ENCODE measurements at regions not wholly inside any gene's neighbourhood (a gene's known extent, or its start where the extent isn't known, plus 50 kb on each side); places are given as distances from the start of the nearest gene placed in this dataset.
"Not testable (repeated sequence)": the region's sequence is repeated elsewhere in the genome, so short reads cannot be mapped to it uniquely, and the experiment has no call there.

DNA sequence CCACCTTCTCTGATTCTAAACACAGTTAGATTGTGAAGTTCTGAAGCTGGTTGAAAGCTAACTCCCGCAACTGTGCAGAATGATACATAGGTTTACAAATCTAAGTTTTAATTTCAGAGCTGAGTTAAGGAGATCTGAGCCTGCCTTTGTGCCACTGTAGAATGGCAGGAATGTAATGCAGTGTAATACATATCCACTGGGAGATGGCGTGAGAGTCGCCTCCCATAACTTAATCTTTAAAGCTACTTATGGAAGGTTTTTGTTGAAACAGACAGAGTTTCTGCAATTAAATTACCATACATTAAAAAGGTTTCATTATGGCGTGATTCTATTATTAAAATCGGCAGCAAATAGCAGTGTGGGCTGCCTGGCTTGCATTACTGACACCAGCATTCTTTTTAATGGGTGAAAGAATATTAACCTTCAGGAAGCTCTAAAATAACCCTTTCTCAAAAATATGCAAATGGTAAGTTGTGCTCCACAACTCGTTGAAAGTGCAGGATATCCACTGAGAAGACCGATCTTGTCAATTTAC, 257.4 kb downstream of the OLFM4 start:
- Histone ChIP-seq H3K27me3 (ENCODE audit: low read depth, low read length) (no peaks in the 10 kb centered on the region), H3K27ac (ENCODE audit: low read length) (no peak overlapping the region), H3K4me3 (ENCODE audit: low read depth in 1 of 2, low read length in 2 of 2) (no peak overlapping the region), H3K4me1 (ENCODE audit: control insufficient read depth in 1 of 2, insufficient read depth in 2 of 2, low read length in 2 of 2) (no peaks in the 10 kb centered on the region), H3K9me3 (ENCODE audit: control insufficient read depth in 1 of 2, low read length in 2 of 2) (no peaks in the 10 kb centered on the region), H3K36me3 (ENCODE audit: control insufficient read depth in 1 of 2, insufficient read depth in 2 of 2, low read length in 2 of 2) (no peaks in the 10 kb centered on the region)

DNA sequence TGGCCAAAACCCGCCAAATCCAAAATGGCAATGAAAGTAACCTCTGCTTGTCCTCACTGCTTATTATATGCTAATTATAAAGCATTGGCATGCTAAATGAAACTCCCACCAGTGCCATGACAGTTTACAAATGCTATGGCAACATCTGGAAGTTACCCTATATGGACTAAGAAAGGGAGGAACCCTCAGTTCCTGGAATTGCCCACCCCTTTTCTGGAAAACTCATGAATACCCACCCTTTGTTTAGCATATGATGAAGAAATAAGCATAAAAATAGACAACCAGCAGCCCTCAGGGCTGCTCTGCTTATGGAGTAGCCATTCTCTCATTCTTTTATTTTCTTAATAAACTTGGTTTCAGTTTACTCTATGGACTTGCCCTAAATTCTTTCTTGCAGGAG, 269.8 kb downstream of the OLFM4 start:
- H3K27ac ChIP-seq (ENCODE audit: low read length), result no peak overlapping the region
- no peaks in the 10 kb centered on the region for H3K4me1 ChIP-seq (ENCODE audit: control insufficient read depth in 1 of 2, insufficient read depth in 2 of 2, low read length in 2 of 2)
- no peak overlapping the region for H3K4me3 ChIP-seq (ENCODE audit: low read depth in 1 of 2, low read length in 2 of 2)
- H3K27me3 ChIP-seq (ENCODE audit: low read depth, low read length), result no peaks in the 10 kb centered on the region
- no peaks in the 10 kb centered on the region for H3K9me3 ChIP-seq (ENCODE audit: control insufficient read depth in 1 of 2, low read length in 2 of 2)
- no peaks in the 10 kb centered on the region for H3K36me3 ChIP-seq (ENCODE audit: control insufficient read depth in 1 of 2, insufficient read depth in 2 of 2, low read length in 2 of 2)

DNA sequence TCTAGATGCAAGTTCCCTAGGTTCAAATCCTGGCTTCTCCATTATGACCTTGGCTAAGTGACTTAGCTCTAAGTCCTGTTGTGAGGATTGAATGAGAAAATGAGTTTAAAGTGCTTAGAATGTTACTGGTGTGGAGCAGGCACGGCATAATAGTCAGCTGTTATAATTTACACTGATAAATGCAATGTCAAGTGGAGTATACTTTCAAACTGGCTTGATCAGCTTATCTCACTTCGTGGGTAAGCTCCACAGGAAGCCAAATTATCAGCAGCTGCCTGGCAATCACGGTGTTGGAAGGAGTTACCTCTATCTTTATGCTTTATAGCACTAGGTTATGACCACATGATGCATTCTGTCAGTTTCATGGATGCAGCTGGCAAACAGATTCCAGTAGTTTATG, 272.8 kb downstream of the OLFM4 start:
- no peak overlapping the region for H3K4me3 ChIP-seq (ENCODE audit: low read depth in 1 of 2, low read length in 2 of 2)
- no peak overlapping the region for H3K27ac ChIP-seq (ENCODE audit: low read length)
- no peaks in the 10 kb centered on the region for H3K27me3 ChIP-seq (ENCODE audit: low read depth, low read length)
- H3K4me1 ChIP-seq (ENCODE audit: control insufficient read depth in 1 of 2, insufficient read depth in 2 of 2, low read length in 2 of 2), result no peaks in the 10 kb centered on the region
- no peaks in the 10 kb centered on the region for H3K36me3 ChIP-seq (ENCODE audit: control insufficient read depth in 1 of 2, insufficient read depth in 2 of 2, low read length in 2 of 2)
- no peaks in the 10 kb centered on the region for H3K9me3 ChIP-seq (ENCODE audit: control insufficient read depth in 1 of 2, low read length in 2 of 2)

DNA sequence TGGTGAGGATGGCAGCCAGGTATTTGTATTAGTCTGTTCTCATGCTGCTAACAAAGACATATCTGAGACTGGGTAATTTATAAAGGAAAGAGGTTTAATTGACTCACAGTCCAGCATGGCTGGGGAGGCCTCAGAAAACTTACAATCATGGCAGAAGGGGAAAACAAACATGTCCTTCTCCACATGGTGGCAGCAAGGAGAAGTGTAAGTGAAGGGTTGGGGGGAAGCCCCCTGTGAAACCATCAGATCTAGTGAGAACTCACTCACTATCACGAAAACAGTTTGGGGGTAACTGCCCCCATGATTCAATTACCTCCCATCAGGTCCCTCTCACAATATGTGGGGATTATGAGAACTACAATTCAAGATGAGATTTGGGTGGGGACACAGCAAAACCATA, 276.8 kb downstream of the OLFM4 start:
- H3K4me1 ChIP-seq (ENCODE audit: control insufficient read depth in 1 of 2, insufficient read depth in 2 of 2, low read length in 2 of 2); H3K4me3 ChIP-seq (ENCODE audit: low read depth in 1 of 2, low read length in 2 of 2); H3K9me3 ChIP-seq (ENCODE audit: control insufficient read depth in 1 of 2, low read length in 2 of 2); H3K27ac ChIP-seq (ENCODE audit: low read length); H3K36me3 ChIP-seq (ENCODE audit: control insufficient read depth in 1 of 2, insufficient read depth in 2 of 2, low read length in 2 of 2); H3K27me3 ChIP-seq (ENCODE audit: low read depth, low read length): not testable (repeated sequence)

DNA sequence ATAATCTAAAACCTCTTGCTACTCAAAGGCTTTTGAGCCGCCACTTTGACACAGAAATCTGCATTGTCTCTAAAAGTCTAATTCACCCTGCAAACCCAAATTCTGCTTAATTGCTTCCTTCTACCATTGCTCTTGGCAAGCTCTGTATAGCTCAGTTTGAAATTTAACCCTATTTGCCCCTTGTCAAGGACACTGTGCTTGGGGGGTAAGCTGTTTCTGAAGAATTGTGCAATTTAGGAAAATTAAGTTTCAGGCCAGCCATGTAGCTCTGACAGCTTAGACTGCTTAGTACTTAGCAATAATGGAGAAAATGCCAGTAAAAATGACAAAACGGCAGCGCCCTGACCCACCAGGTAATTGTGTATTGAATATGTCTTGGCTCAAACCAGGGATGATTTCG, 282.2 kb downstream of the OLFM4 start:
- no peaks in the 10 kb centered on the region for H3K27me3 ChIP-seq (ENCODE audit: low read depth, low read length)
- no peak overlapping the region for H3K27ac ChIP-seq (ENCODE audit: low read length)
- H3K4me1 ChIP-seq (ENCODE audit: control insufficient read depth in 1 of 2, insufficient read depth in 2 of 2, low read length in 2 of 2), result no peaks in the 10 kb centered on the region
- no peak overlapping the region for H3K4me3 ChIP-seq (ENCODE audit: low read depth in 1 of 2, low read length in 2 of 2)
- H3K9me3 ChIP-seq (ENCODE audit: control insufficient read depth in 1 of 2, low read length in 2 of 2), result no peaks in the 10 kb centered on the region
- H3K36me3 ChIP-seq (ENCODE audit: control insufficient read depth in 1 of 2, insufficient read depth in 2 of 2, low read length in 2 of 2), result no peaks in the 10 kb centered on the region

DNA sequence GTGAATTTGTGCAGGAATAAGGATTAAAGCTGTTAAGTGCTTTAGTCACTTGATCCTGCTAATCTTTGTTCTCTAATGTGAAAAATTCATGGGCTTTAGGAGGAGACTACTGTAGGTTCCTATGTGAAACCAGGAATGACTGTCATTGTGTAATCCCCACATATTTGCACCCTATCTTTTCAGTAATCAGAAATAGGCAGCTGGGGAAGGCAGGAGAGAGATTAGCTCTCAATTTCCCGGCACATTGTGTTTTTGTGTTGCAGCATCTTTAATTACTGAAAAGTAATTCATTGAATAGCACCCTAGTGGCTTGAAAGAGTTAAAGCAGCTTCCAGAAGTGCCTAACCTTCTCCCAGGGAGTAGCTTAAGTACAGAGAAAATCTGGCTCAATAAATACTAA, 282.9 kb downstream of the OLFM4 start:
- no peaks in the 10 kb centered on the region for H3K4me1 ChIP-seq (ENCODE audit: control insufficient read depth in 1 of 2, insufficient read depth in 2 of 2, low read length in 2 of 2)
- no peak overlapping the region for H3K4me3 ChIP-seq (ENCODE audit: low read depth in 1 of 2, low read length in 2 of 2)
- H3K27me3 ChIP-seq (ENCODE audit: low read depth, low read length), result no peaks in the 10 kb centered on the region
- H3K27ac ChIP-seq (ENCODE audit: low read length), result no peak overlapping the region
- H3K9me3 ChIP-seq (ENCODE audit: control insufficient read depth in 1 of 2, low read length in 2 of 2), result no peaks in the 10 kb centered on the region
- no peaks in the 10 kb centered on the region for H3K36me3 ChIP-seq (ENCODE audit: control insufficient read depth in 1 of 2, insufficient read depth in 2 of 2, low read length in 2 of 2)

DNA sequence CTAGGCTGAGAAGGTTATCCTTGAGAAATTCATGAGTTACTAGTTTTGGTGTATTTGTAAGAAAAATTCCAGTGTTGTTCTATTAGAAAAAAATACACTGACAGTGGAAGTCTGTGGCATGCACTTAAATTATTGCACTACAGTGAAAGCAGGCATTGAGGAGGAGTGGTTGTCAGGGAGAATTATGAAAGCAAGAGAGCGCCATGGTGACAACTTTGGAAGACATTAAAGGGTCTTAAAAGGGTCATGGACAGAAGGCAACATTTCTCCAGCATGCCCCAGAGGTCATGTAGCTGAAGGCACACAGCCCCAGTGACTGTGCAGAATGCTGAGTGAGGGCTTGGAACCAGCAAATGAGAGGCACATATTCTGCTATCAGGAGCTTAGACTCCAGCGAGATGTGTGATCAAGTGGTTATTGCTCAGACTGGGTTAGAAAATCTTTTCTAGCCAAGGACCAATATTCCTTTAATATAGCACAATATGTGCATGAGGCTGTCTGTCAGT, 292.7 kb downstream of the OLFM4 start:
- Histone ChIP-seq H3K27me3 (ENCODE audit: low read depth, low read length) (no peaks in the 10 kb centered on the region), H3K27ac (ENCODE audit: low read length) (no peak overlapping the region), H3K4me1 (ENCODE audit: control insufficient read depth in 1 of 2, insufficient read depth in 2 of 2, low read length in 2 of 2) (no peaks in the 10 kb centered on the region), H3K36me3 (ENCODE audit: control insufficient read depth in 1 of 2, insufficient read depth in 2 of 2, low read length in 2 of 2) (no peaks in the 10 kb centered on the region), H3K4me3 (ENCODE audit: low read depth in 1 of 2, low read length in 2 of 2) (no peak overlapping the region), H3K9me3 (ENCODE audit: control insufficient read depth in 1 of 2, low read length in 2 of 2) (no peaks in the 10 kb centered on the region)

DNA sequence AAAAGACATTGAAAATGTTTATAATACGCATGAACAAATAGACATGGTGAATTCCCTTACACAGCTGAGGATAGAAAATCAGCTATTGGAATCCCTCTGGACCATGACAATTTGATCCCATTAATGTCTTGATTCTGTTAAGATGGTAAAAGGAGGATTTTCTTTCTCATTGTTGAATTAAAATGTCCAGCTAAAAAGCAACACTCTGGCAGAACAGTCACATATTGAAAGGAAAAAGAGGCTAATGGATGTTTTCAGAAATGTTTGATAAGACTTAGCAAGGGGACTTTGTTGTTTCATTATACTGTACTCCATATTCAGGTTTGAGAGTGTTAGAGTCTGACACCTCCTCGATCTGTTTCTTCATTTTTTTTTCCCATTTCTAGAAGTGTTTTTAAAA, 296.0 kb downstream of the OLFM4 start:
- no peaks in the 10 kb centered on the region for H3K9me3 ChIP-seq (ENCODE audit: control insufficient read depth in 1 of 2, low read length in 2 of 2)
- H3K4me3 ChIP-seq (ENCODE audit: low read depth in 1 of 2, low read length in 2 of 2), result no peak overlapping the region
- no peaks in the 10 kb centered on the region for H3K4me1 ChIP-seq (ENCODE audit: control insufficient read depth in 1 of 2, insufficient read depth in 2 of 2, low read length in 2 of 2)
- no peaks in the 10 kb centered on the region for H3K27me3 ChIP-seq (ENCODE audit: low read depth, low read length)
- H3K27ac ChIP-seq (ENCODE audit: low read length), result no peak overlapping the region
- no peaks in the 10 kb centered on the region for H3K36me3 ChIP-seq (ENCODE audit: control insufficient read depth in 1 of 2, insufficient read depth in 2 of 2, low read length in 2 of 2)

DNA sequence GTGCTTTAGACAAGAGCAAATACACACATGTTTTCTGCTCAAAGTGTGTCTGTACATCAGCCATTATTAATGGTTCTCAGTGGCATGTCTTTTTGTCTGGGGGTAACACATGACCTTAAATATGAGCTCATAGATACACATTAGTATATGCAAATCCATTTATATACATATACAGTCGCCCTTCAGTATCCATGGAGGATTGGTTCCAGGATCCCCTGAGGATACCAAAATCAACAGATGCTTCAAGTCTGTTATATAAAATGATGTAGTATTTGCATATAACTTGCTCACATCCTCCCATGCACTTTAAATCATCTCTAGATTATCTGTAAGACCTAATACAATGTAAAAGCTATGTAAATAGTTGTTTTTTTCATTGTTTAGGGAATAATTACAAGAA, 298.1 kb downstream of the OLFM4 start:
- Histone ChIP-seq H3K4me1 (ENCODE audit: control insufficient read depth in 1 of 2, insufficient read depth in 2 of 2, low read length in 2 of 2) (no peaks in the 10 kb centered on the region), H3K27ac (ENCODE audit: low read length) (no peak overlapping the region), H3K4me3 (ENCODE audit: low read depth in 1 of 2, low read length in 2 of 2) (no peak overlapping the region), H3K36me3 (ENCODE audit: control insufficient read depth in 1 of 2, insufficient read depth in 2 of 2, low read length in 2 of 2) (no peaks in the 10 kb centered on the region), H3K9me3 (ENCODE audit: control insufficient read depth in 1 of 2, low read length in 2 of 2) (no peaks in the 10 kb centered on the region), H3K27me3 (ENCODE audit: low read depth, low read length) (no peaks in the 10 kb centered on the region)

DNA sequence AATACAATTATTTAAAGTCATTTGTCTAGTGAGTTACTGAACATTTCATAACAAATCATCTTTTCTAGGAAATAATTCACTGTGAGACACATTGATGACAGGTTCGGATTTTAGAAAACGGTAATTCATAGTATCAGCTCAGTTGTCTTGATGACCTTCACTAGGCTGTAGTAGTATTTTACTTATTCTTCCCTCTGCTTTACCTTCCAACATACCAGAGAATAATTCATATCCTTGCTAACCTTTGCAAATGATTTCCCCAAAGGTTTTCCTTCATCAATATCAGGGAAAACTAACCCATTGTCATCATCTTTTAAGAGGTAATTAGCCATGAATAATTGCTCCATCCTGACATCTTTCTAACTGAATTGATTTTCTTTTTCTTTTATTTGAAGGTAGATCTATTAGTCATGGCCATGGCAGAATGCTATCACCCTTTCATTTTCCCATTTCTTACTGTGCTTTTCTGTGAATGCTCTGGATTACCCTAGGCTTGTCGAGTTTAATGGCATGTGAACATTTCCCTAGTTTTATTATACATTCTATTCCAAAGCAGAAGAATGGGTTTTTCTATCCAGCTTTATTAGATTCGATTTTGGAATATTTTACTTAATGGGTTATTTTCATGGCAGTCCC, 299.2 kb downstream of the OLFM4 start:
- Histone ChIP-seq H3K27ac (ENCODE audit: low read length) (no peak overlapping the region), H3K36me3 (ENCODE audit: control insufficient read depth in 1 of 2, insufficient read depth in 2 of 2, low read length in 2 of 2) (no peaks in the 10 kb centered on the region), H3K9me3 (ENCODE audit: control insufficient read depth in 1 of 2, low read length in 2 of 2) (no peaks in the 10 kb centered on the region), H3K27me3 (ENCODE audit: low read depth, low read length) (no peaks in the 10 kb centered on the region), H3K4me3 (ENCODE audit: low read depth in 1 of 2, low read length in 2 of 2) (no peak overlapping the region), H3K4me1 (ENCODE audit: control insufficient read depth in 1 of 2, insufficient read depth in 2 of 2, low read length in 2 of 2) (no peaks in the 10 kb centered on the region)

DNA sequence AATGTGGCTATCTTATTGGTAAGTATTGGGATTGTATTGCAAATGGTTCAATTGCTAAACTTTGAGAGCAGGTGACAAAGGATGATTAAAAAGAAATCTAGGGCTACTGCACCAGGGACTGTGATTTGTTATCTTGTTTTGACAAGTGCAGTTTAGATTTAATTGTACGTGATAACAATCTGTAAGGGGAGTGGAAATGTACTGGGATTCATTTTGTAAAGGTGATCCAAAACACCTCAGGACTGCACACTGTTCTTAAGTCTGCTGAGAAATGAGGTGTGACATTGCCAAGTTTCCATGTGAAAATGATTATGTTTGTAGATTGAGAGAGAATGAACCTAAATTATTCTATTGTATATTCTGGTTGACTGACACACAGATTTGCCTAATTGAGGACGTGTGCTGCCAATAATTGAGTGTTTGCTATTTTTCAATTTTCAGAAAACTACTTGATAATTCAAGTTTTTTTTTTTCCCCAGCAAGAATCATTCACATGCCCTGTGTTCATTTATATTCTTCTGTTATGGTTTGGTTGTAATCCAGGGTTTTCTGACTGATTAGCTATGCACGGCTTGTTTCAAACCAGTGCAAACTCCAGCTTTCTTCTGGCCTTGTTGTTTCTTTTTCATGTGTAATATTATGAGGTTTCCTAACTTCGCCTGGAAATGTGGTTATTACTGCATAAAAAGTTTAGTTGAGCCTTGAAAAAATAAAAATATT, 308.0 kb downstream of the OLFM4 start:
- H3K4me1 ChIP-seq (ENCODE audit: control insufficient read depth in 1 of 2, insufficient read depth in 2 of 2, low read length in 2 of 2), result peaks cover 0 to 4% of the 10 kb centered on the region in 2 donors
- no peak overlapping the region for H3K27ac ChIP-seq (ENCODE audit: low read length)
- no peaks in the 10 kb centered on the region for H3K9me3 ChIP-seq (ENCODE audit: control insufficient read depth in 1 of 2, low read length in 2 of 2)
- H3K4me3 ChIP-seq (ENCODE audit: low read depth in 1 of 2, low read length in 2 of 2), result no peak overlapping the region
- H3K36me3 ChIP-seq (ENCODE audit: control insufficient read depth in 1 of 2, insufficient read depth in 2 of 2, low read length in 2 of 2), result no peaks in the 10 kb centered on the region
- no peaks in the 10 kb centered on the region for H3K27me3 ChIP-seq (ENCODE audit: low read depth, low read length)
